Stomach smooth muscle (tissue), 2 donors: ENCODE measurements at regions not wholly inside any gene's neighbourhood (a gene's known extent, or its start where the extent isn't known, plus 50 kb on each side); places are given as distances from the start of the nearest gene placed in this dataset.

ENCODE experiments used
- H3K27ac ChIP-seq: one replicate; pipeline ENCODE4 v1.7.0; 2013; ENCODE audit warnings: mild to moderate bottlenecking, low read length, inconsistent platforms
- H3K27me3 ChIP-seq, 2 donors: one replicate each; pipeline ENCODE4 v1.7.0; 2013; ENCODE audit warnings: low read length in 2 of 2; ENCODE audit not compliant: insufficient read depth in 2 of 2, control insufficient read depth in 1 of 2
- H3K36me3 ChIP-seq, 2 donors: one replicate each; pipeline ENCODE4 v1.7.0; 2013; ENCODE audit warnings: low read length in 2 of 2; ENCODE audit not compliant: control insufficient read depth in 2 of 2, insufficient read depth in 2 of 2
- H3K4me1 ChIP-seq: one replicate; pipeline ENCODE4 v1.7.0; 2013; ENCODE audit warnings: low read length; ENCODE audit not compliant: control insufficient read depth, insufficient read depth
- H3K4me3 ChIP-seq, 2 donors: one replicate each; pipeline ENCODE4 v1.7.0; 2013; ENCODE audit warnings: low read length in 2 of 2
- H3K9ac ChIP-seq, 2 donors: one replicate each; pipeline ENCODE4 v1.7.0; 2013; ENCODE audit warnings: low read length in 2 of 2, mild to moderate bottlenecking in 1 of 2
- H3K9me3 ChIP-seq, 2 donors: one replicate each; pipeline ENCODE4 v1.7.0; 2013; ENCODE audit warnings: low read length in 2 of 2; ENCODE audit not compliant: control insufficient read depth in 2 of 2
- donor health status: healthy.
- donor health status: Pancreatic carcinoma.

- Histone ChIP-seq H3K4me1 (no peaks in the 10 kb centered on the region), H3K36me3 (no peaks in the 10 kb centered on the region), H3K4me3 (no peak overlapping the region), H3K27me3 (no peaks in the 10 kb centered on the region), H3K9ac (no peak overlapping the region), H3K27ac (no peak overlapping the region), H3K9me3 (no peaks in the 10 kb centered on the region)
Measured at GRCh38 chr18:64810354-64810753, 661.5 kb upstream of the LINC00305 start.

- Histone ChIP-seq H3K27ac (no peak overlapping the region), H3K9me3 (no peaks in the 10 kb centered on the region), H3K9ac (no peak overlapping the region), H3K4me3 (no peak overlapping the region), H3K27me3 (no peaks in the 10 kb centered on the region), H3K36me3 (no peaks in the 10 kb centered on the region), H3K4me1 (no peaks in the 10 kb centered on the region)
Measured at GRCh38 chr18:64809801-64810200, 660.9 kb upstream of the LINC00305 start.

GRCh38 chr18:64807560-64807959 lies 658.7 kb upstream of the LINC00305 start:
- no peak overlapping the region for H3K4me3 ChIP-seq
- H3K9me3 ChIP-seq, result no peaks in the 10 kb centered on the region
- H3K27me3 ChIP-seq, result no peaks in the 10 kb centered on the region
- no peaks in the 10 kb centered on the region for H3K36me3 ChIP-seq
- H3K9ac ChIP-seq, result no peak overlapping the region
- H3K27ac ChIP-seq, result no peak overlapping the region
- no peaks in the 10 kb centered on the region for H3K4me1 ChIP-seq

- H3K4me1 ChIP-seq, result no peaks in the 10 kb centered on the region
- H3K36me3 ChIP-seq, result no peaks in the 10 kb centered on the region
- no peak overlapping the region for H3K27ac ChIP-seq
- H3K9me3 ChIP-seq, result no peaks in the 10 kb centered on the region
- no peaks in the 10 kb centered on the region for H3K27me3 ChIP-seq
- H3K9ac ChIP-seq, result no peak overlapping the region
- H3K4me3 ChIP-seq, result no peak overlapping the region
Measured at GRCh38 chr18:64806691-64807090, 657.8 kb upstream of the LINC00305 start.

- Histone ChIP-seq H3K27me3 (no peaks in the 10 kb centered on the region), H3K9me3 (no peaks in the 10 kb centered on the region), H3K4me1 (no peaks in the 10 kb centered on the region), H3K4me3 (no peak overlapping the region), H3K36me3 (no peaks in the 10 kb centered on the region), H3K27ac (no peak overlapping the region), H3K9ac (no peak overlapping the region)
Measured at GRCh38 chr18:64806232-64806631, 657.3 kb upstream of the LINC00305 start.

- no peaks in the 10 kb centered on the region for H3K27me3 ChIP-seq
- no peaks in the 10 kb centered on the region for H3K36me3 ChIP-seq
- H3K27ac ChIP-seq, result no peak overlapping the region
- no peaks in the 10 kb centered on the region for H3K4me1 ChIP-seq
- no peaks in the 10 kb centered on the region for H3K9me3 ChIP-seq
- no peak overlapping the region for H3K9ac ChIP-seq
- H3K4me3 ChIP-seq, result no peak overlapping the region
Measured at GRCh38 chr18:64803471-64803870, 654.6 kb upstream of the LINC00305 start.

- H3K27ac ChIP-seq, result no peak overlapping the region
- H3K27me3 ChIP-seq, result no peaks in the 10 kb centered on the region
- H3K4me1 ChIP-seq, result no peaks in the 10 kb centered on the region
- no peak overlapping the region for H3K4me3 ChIP-seq
- H3K36me3 ChIP-seq, result no peaks in the 10 kb centered on the region
- H3K9ac ChIP-seq, result no peak overlapping the region
- no peaks in the 10 kb centered on the region for H3K9me3 ChIP-seq
Measured at GRCh38 chr18:64800151-64800550, 651.3 kb upstream of the LINC00305 start.

- no peaks in the 10 kb centered on the region for H3K27me3 ChIP-seq
- no peak overlapping the region for H3K4me3 ChIP-seq
- no peaks in the 10 kb centered on the region for H3K36me3 ChIP-seq
- H3K9me3 ChIP-seq, result no peaks in the 10 kb centered on the region
- no peak overlapping the region for H3K9ac ChIP-seq
- H3K4me1 ChIP-seq, result no peaks in the 10 kb centered on the region
- no peak overlapping the region for H3K27ac ChIP-seq
Measured at GRCh38 chr18:64799376-64799775, 650.5 kb upstream of the LINC00305 start.

DNA sequence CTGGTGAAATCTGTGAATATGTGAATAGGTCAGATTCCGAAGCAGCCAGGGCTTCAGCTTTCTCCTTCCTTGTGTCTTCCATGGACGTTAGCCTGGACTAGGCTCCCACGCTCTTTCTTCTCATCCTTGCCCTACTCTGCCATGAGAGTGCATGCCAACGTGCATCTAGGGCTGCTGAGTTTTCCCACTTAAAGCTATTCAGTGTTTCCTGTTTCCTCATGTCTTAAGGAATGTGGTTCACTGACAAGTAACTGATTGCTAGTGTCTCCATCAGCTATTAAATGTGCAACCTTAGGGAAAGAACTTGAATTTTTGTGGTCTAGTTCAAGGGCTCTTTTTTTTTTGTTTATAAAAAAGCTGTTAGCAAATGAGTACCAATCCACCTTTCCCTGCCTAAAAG lies 642.3 kb upstream of the LINC00305 start:
- Histone ChIP-seq H3K27me3 (no peaks in the 10 kb centered on the region), H3K4me1 (no peaks in the 10 kb centered on the region), H3K9me3 (no peaks in the 10 kb centered on the region), H3K4me3 (no peak overlapping the region), H3K36me3 (no peaks in the 10 kb centered on the region), H3K27ac (no peak overlapping the region), H3K9ac (no peak overlapping the region)

DNA sequence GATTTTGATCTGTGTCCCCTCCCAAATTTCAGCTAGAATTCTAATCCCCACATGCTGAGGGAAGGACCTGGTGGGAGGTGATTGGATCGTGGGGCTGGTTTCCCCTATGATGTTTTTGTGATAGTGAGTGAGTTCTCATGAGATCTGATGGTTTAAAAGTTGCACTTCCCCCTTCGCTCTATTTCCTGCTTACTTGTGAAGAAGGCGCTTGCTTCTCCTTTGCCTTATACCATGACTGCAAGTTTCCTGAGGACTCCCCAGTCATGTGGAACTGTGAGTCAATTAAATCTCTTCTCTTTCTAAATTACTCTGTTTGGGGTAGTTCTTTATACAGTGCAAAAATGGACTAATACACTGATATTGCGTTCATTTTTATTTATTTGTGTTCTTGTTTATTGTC lies 636.8 kb upstream of the LINC00305 start:
- Histone ChIP-seq H3K36me3 (no peaks in the 10 kb centered on the region), H3K9me3 (no peaks in the 10 kb centered on the region), H3K27me3 (no peaks in the 10 kb centered on the region)

DNA sequence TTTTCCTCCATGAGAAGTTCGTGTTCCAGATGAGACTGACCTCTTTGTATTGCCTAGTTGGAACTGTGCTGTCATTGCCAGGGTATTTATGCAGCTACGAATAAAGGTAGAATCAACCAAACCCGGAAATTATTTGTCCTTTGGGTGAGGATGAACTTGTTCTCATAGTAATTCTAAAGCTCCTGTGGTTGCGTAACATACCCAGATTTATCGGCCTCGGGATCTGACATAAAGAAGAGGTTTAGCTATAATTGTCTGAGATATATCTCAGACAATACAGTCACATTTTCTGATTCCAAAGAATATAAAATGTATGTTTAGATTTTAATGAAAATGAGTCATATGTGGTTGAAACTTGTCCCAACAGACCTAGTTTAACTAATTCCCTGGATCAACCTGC lies 628.7 kb upstream of the LINC00305 start:
- Histone ChIP-seq H3K4me3 (no peak overlapping the region), H3K27me3 (no peaks in the 10 kb centered on the region), H3K27ac (no peak overlapping the region), H3K4me1 (no peaks in the 10 kb centered on the region), H3K9ac (no peak overlapping the region), H3K9me3 (no peaks in the 10 kb centered on the region), H3K36me3 (no peaks in the 10 kb centered on the region)

More for the DNA sequence above, 636.8 kb upstream of the LINC00305 start:
- H3K4me3 ChIP-seq, result no peak overlapping the region
- no peak overlapping the region for H3K27ac ChIP-seq
- H3K9ac ChIP-seq, result no peak overlapping the region
- H3K4me1 ChIP-seq, result no peaks in the 10 kb centered on the region

GRCh38 chr18:64765908-64766307 lies 617.0 kb upstream of the LINC00305 start:
- H3K4me3 ChIP-seq, result no peak overlapping the region
- H3K9ac ChIP-seq, result no peak overlapping the region
- H3K9me3 ChIP-seq, result no peaks in the 10 kb centered on the region
- H3K36me3 ChIP-seq, result no peaks in the 10 kb centered on the region
- H3K27me3 ChIP-seq, result no peaks in the 10 kb centered on the region
- no peaks in the 10 kb centered on the region for H3K4me1 ChIP-seq
- H3K27ac ChIP-seq, result no peak overlapping the region
